ENCODE measurements at regions not wholly inside any gene's neighbourhood (a gene's known extent, or its start where the extent isn't known, plus 50 kb on each side); places are given as distances from the start of the nearest gene placed in this dataset.

DNA sequence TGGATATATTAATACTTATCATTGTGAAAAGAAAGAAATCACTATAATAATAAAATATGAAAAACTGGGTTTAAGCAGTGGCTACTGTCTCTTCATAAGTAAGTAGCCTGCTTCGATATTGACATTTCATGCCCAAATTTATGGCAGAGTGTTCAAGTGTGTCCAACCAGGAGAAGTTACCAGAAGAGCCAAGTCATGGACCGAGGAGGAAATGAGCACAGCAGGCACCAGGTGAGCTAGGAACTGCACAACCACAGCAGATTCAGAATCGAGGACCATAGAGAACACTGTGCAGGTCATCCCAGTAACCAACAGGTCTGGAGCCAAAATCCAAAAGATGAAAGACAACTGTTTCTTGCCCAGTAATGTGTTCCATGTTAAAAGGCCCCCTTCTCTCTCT is 79.9 kb upstream of the ABCB5 start:
- Histone ChIP-seq H3K4me2 (ENCODE audit: insufficient read depth, low read length) (no peak overlapping the region), H3K9me1 (ENCODE audit: control insufficient read depth, insufficient read depth, low read length) (no peaks in the 10 kb centered on the region), H3K27me3 (ENCODE audit: control insufficient read depth in 2 of 2, insufficient read depth in 2 of 2, low read length in 2 of 2) (no peaks in the 10 kb centered on the region), H3K79me2 (ENCODE audit: control insufficient read depth, insufficient read depth, low read length) (no peaks in the 10 kb centered on the region), H2AFZ (ENCODE audit: low read depth, low read length) (no peak overlapping the region), H4K20me1 (replicated peaks; ENCODE audit: control insufficient read depth, insufficient read depth, low read length) (no peaks in the 10 kb centered on the region), H3K36me3 (ENCODE audit: control insufficient read depth, insufficient read depth, low read length) (no peaks in the 10 kb centered on the region), H3K4me3 (no peak overlapping the region), H3K27ac (ENCODE audit: extremely low read depth, low read depth, low read length) (no peak overlapping the region), H3K9me3 (replicated peaks; ENCODE audit: control insufficient read depth, insufficient read depth, low read depth, low read length) (no peaks in the 10 kb centered on the region), H3K9ac (ENCODE audit: insufficient read depth in 1 of 2, low read depth in 2 of 2, low read length in 2 of 2) (no peak overlapping the region), H3K4me1 (replicated peaks in 1 of 2; ENCODE audit: control insufficient read depth in 2 of 2, insufficient read depth in 2 of 2, low read length in 2 of 2) (no peaks in the 10 kb centered on the region)
- FAIRE-seq (no peak), DNase-seq (ENCODE audit: extremely low read depth in 1 of 4, low spot score in 3 of 4) (no peak), ATAC-seq (no peak)
- 0% methylated on average over 3 of the region's 3 CpGs for WGBS (ENCODE audit: insufficient coverage, low coverage, missing lambda C conversion rate)
- BruUV-seq (replicated peaks) = no TSS peak
- ChIA-PET CTCF (ENCODE audit: low intra/inter-chr PET ratio) (interaction anchor here (0.5 kb wide), 1 partner anchor 95 kb away, joined by 4 read pairs; no protein-coding TSS in a partner anchor), POLR2A (no interaction called here)
- intact Hi-C loops (cut with micrococcal nuclease) (no loop called here), in situ Hi-C loops (cut with MboI) (no loop called here)
- TF ChIP-seq, protein P1, sequence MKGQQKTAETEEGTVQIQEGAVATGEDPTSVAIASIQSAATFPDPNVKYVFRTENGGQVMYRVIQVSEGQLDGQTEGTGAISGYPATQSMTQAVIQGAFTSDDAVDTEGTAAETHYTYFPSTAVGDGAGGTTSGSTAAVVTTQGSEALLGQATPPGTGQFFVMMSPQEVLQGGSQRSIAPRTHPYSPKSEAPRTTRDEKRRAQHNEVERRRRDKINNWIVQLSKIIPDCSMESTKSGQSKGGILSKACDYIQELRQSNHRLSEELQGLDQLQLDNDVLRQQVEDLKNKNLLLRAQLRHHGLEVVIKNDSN (CRISPR knock-in tag; IDR thresholded peaks at IDR 0.05) = no peak
- TF ChIP-seq, protein P2, sequence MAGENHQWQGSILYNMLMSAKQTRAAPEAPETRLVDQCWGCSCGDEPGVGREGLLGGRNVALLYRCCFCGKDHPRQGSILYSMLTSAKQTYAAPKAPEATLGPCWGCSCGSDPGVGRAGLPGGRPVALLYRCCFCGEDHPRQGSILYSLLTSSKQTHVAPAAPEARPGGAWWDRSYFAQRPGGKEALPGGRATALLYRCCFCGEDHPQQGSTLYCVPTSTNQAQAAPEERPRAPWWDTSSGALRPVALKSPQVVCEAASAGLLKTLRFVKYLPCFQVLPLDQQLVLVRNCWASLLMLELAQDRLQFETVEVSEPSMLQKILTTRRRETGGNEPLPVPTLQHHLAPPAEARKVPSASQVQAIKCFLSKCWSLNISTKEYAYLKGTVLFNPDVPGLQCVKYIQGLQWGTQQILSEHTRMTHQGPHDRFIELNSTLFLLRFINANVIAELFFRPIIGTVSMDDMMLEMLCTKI (IDR thresholded peaks at IDR 0.05; ENCODE audit: partially characterized antibody) = no peak
- TF ChIP-seq CEBPB (tag; IDR thresholded peaks at IDR 0.05) (no peak), MCM3 (IDR thresholded peaks at IDR 0.05) (no peak), ZNF324 (CRISPR knock-in tag; IDR thresholded peaks at IDR 0.05) (no peak), SRSF7 (optimal IDR thresholded peaks at IDR 0.05; ENCODE audit: low read depth, low read length) (no peak), TCF3 (CRISPR knock-in tag; IDR thresholded peaks at IDR 0.05) (no peak), NELFE (IDR thresholded peaks at IDR 0.05; ENCODE audit: insufficient read depth, insufficient read length) (no peak), HOXB6 (CRISPR knock-in tag; IDR thresholded peaks at IDR 0.05; ENCODE audit: borderline replicate concordance) (no peak), SREBF2 (CRISPR knock-in tag; IDR thresholded peaks at IDR 0.05) (no peak)
- TF ChIP-seq, protein P3, sequence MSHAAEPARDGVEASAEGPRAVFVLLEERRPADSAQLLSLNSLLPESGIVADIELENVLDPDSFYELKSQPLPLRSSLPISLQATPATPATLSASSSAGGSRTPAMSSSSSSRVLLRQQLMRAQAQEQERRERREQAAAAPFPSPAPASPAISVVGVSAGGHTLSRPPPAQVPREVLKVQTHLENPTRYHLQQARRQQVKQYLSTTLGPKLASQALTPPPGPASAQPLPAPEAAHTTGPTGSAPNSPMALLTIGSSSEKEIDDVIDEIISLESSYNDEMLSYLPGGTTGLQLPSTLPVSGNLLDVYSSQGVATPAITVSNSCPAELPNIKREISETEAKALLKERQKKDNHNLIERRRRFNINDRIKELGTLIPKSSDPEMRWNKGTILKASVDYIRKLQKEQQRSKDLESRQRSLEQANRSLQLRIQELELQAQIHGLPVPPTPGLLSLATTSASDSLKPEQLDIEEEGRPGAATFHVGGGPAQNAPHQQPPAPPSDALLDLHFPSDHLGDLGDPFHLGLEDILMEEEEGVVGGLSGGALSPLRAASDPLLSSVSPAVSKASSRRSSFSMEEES (CRISPR knock-in tag; IDR thresholded peaks at IDR 0.05) = no peak
- TF ChIP-seq, protein P4, sequence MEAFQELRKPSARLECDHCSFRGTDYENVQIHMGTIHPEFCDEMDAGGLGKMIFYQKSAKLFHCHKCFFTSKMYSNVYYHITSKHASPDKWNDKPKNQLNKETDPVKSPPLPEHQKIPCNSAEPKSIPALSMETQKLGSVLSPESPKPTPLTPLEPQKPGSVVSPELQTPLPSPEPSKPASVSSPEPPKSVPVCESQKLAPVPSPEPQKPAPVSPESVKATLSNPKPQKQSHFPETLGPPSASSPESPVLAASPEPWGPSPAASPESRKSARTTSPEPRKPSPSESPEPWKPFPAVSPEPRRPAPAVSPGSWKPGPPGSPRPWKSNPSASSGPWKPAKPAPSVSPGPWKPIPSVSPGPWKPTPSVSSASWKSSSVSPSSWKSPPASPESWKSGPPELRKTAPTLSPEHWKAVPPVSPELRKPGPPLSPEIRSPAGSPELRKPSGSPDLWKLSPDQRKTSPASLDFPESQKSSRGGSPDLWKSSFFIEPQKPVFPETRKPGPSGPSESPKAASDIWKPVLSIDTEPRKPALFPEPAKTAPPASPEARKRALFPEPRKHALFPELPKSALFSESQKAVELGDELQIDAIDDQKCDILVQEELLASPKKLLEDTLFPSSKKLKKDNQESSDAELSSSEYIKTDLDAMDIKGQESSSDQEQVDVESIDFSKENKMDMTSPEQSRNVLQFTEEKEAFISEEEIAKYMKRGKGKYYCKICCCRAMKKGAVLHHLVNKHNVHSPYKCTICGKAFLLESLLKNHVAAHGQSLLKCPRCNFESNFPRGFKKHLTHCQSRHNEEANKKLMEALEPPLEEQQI (IDR thresholded peaks at IDR 0.05) = no peak
- TF ChIP-seq, protein P5, sequence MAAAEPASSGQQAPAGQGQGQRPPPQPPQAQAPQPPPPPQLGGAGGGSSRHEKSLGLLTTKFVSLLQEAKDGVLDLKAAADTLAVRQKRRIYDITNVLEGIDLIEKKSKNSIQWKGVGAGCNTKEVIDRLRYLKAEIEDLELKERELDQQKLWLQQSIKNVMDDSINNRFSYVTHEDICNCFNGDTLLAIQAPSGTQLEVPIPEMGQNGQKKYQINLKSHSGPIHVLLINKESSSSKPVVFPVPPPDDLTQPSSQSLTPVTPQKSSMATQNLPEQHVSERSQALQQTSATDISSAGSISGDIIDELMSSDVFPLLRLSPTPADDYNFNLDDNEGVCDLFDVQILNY (CRISPR knock-in tag; IDR thresholded peaks at IDR 0.05) = no peak
